Dedifferentiated amniotic fluid mesenchymal stem cell (primary cell): ENCODE measurements at regions not wholly inside any gene's neighbourhood (a gene's known extent, or its start where the extent isn't known, plus 50 kb on each side); places are given as distances from the start of the nearest gene placed in this dataset.

ENCODE experiments used
- DNase-seq: peaks from one replicate; pipeline ENCODE4 v3.0.0-alpha.2; 2016; ENCODE audit errors: extremely low spot score

DNA sequence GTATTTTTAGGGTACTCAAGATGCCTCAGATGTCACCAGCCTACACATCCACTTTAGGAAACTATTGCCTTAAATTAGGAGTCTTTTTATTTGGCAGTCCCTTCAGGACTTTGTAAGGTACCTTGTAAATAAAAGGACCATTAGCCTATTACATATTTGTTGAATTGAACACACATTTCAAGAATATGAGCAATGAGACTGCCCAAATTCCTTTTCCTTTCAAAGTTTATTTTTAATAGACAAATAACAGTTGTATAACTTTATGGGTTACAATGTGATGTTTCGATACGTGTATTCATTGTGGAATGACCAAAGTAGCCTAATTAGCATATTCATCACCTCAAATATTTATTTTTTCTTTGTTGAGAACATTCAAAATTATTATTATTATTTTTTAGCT is 176.7 kb upstream of the PDZRN3 start:
- no peak for DNase-seq

DNA sequence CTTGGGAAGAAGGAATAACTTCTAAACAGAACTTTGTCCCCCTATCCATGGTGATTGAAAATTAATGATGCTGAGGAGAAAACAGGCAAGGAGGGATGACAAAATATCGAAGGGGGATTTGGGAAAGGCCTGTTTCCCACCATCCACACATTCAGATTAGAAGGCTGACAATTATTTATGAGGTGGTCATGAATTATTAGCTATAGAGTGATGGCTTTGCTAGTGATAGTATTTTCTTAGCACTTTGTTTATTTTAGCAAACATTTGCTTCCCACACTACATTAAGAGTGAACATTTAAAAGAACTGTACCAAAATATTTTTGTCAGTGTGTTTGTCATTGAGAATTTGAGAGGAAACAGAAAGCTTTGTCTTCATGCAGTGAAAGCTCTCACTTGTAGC is 172.6 kb upstream of the PDZRN3 start:
- no peak for DNase-seq

DNA sequence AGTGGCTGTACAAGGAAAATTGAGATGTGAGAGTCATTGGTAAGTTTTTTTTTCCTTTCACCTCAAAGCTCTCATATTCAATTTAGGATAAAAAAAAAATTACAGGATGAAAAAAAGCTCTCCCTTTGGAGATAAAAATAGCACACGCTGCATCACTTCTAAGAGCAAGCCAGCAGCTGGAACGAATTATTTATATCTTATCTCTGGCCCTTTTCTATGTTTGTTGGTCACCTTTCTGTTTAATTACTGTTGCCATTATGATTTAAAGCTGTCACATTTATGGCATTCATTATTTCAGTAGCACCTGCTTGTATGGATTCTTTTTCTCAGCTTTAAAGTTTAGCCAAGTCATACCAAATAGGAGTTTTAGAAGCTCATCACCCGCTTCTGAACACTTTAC is 171.6 kb upstream of the PDZRN3 start:
- DNase-seq, result no peak

DNA sequence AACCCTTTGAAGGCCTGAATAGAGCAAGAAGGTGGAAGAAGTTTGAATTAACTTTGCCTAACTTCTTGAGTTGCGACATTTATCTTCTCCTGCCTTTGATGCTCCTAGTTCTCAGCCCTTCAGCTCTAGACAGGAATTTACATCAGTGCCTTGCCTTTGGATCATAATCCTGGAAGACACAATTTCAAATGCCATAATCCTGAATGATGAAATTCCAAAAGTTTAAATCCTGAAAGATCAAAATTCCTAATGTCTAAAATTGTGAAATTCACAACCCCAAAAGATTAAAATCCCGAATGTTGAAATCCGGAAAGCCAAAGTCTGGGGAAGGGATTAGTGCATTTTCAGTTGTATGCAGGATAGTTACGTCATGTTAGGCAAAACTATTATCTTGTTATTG is 166.6 kb upstream of the PDZRN3 start:
- no peak for DNase-seq

DNA sequence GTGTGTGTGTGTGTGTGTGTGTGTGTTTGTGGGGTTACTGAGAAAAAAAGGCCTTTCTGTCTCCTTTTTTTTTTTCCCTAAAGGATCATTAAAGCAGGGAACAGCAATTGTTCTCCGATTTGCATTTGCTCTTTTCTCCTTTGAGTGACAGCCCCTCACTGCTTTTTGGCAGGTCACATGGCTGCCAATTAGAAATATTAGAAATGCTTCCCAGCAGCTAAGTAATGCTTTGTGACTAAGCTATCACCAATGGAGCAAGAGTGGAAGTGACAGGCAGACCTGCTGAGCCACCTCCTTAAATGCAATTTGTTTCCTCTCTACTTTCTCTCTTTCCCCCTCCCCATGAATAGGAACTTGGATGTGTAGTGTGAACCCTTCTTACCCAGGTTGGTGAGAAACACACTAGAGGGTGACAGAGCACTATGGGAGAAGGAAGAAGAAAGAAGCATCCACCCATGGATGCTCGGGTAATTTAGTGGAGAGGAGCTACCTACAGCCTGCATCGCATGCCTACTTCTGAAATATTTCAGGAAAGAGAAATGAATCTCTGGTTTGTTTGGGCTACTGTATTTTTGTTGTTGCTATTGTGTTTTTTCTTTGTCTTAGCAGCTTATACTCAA is 165.2 kb upstream of the PDZRN3 start:
- DNase-seq, result no peak

DNA sequence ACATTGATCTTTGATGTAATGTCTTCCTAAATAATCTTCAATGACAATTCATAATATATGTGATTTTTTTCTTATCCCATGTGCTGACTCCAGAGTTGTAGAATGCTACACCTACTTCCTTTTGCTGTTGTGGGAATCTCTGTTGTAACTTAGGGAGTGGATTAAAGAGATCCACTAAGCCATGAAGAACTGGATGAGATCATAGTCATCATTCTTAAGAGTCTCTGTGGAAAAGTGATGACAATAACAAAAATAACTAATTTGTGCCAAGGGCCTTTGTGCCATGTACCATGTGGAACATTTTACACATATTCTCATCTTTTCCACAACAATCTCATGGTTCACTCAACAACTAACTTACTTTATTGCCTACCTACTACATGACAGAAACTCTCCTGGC is 162.9 kb upstream of the PDZRN3 start:
- no peak for DNase-seq

DNA sequence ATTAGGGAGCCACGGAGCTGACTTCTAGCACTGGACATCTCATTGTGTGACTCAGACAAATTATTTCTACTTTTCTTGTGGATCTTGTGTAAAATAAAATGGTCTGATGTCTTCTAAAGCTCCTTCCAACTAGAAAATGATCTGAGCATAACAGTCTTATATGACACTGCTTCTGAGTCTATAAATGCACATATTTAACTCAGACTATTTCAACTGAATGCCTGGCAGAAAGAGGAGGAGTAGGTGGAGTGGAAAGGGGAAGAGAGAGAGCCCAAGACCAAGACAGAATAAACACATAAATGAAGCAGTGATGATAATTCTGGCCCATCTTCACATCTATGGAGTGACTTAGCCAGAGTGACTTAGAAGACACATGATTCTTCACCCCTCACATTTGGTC is 162.3 kb upstream of the PDZRN3 start:
- DNase-seq, result no peak

DNA sequence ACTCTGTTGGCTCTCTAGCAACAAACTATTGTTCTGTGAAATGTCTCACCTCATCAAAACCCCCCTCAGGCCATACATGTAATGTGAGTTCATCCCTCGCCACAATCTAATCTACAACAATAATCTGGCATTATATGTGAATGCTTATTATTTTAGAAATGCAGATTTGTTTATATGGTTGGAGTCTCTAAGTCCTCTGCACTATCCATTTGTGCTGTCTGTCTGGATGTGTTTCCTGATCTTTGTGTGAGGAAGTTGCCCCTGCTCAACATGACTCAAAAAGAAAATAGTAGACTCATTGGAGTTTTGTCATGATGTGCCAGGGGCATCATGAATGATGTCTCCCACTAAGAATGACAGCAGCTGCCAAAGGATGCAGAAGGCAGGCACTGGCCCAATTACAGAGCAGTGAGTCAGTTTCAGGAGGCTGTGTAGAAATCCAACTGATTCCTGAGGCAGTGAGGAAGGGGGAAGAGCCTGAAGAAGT is 161.6 kb upstream of the PDZRN3 start:
- DNase-seq, result peak; percentile 94

DNA sequence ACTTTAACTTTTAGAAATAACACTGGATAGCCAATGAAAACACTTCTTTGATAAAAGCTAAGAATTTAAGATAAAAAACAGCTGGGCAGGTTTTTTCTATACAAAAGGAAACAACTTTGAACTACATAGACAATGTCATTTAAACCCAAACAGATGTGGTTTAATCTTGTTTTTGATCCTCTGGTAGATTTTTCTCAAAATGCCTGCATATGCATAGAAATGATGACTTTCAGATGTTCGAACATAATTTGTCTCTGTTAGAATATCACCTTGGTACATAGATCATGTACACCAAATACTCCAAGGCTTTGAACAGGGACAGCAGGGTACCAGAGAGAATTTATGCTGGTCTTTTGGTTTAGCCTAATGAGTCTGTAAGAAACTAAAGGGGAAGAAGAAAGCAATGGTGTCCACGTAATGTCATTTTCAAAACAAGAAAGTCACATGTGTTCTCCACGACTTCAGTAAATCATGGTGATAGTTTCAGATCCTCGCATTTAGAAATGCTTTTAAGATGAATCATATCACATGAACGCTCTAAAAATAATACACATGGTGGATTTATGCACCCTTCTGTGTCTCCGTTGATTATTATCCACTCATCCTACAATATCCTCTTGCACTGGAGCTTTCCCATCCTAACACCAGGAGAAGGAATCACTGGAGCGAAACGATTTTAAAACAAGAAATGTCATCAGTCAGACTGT is 160.1 kb upstream of the PDZRN3 start:
- DNase-seq, result no peak

DNA sequence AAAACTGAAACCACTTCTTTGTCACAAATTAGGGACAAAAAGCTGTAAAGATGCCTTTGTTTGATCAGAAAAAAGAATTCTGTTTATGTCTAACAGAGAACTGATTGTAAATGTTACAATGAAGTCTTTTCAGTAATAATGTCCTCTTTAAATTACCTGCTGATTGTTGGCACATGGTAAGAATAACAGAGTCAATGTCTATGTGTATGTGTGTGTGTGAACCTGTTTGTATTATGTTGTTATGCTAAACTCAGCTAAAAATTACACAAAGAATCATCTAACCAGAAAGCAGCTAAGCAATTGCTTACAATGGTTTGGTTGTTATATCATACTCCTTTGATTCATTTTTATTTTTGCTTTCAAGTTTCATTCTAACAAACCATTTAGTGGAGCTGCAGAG is 159.1 kb upstream of the PDZRN3 start:
- DNase-seq, result no peak

DNA sequence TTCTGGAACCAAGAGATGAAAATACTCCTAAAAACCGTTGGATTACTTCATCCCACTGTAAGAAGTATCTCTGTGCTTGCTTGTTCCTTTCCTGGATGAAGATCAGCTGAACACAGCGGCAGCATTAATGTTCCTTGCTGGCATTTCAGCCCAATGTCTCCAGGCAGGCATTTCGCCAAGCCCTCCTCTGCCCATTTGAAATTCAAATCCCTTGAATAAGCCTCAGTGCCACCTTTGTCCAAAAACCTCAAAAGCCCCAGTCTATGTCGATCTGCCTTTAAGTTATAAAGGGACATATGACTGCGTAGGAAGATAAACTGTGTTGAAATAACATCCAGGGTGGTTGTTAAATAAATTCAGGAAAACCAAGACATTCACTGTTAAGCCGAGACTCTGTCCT is 156.8 kb upstream of the PDZRN3 start:
- DNase-seq, result no peak

DNA sequence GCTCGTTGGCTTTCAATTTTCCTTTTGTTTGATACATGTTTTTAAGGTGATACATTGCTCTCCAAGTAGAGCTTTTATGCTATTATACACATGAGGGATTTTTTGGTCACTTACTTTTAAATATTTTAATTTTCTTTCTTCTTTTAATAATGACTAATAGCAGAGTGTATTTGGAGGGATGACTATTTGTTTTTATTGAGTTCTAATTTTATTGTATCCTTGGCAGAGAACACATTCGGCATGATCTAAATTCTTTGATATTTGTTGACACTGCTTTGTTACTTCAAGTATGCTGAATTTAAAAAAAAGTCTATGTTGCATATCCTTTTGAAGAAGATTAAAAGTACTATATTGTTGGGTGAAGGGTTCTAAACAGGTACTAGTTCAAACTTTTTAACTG is 149.9 kb upstream of the PDZRN3 start:
- no peak for DNase-seq

DNA sequence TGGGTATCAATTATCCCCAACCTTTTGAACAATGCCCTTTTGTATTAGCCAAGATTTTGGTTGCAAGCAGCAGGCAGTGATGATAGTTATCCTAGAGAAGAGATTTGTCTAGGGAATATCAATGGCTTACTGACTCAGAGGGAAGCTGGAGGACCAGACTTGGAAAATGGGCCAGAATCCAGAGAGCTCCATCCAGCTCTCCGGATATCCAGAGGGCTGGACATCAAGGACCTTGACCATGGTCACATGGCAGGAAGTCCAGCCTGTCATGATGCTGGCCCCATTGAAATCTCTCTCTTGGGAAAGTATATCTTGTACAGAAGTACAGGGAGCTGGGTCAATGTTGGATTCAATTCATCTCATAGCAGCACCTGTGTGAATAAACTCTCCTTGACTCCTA is 148.5 kb upstream of the PDZRN3 start:
- no peak for DNase-seq

DNA sequence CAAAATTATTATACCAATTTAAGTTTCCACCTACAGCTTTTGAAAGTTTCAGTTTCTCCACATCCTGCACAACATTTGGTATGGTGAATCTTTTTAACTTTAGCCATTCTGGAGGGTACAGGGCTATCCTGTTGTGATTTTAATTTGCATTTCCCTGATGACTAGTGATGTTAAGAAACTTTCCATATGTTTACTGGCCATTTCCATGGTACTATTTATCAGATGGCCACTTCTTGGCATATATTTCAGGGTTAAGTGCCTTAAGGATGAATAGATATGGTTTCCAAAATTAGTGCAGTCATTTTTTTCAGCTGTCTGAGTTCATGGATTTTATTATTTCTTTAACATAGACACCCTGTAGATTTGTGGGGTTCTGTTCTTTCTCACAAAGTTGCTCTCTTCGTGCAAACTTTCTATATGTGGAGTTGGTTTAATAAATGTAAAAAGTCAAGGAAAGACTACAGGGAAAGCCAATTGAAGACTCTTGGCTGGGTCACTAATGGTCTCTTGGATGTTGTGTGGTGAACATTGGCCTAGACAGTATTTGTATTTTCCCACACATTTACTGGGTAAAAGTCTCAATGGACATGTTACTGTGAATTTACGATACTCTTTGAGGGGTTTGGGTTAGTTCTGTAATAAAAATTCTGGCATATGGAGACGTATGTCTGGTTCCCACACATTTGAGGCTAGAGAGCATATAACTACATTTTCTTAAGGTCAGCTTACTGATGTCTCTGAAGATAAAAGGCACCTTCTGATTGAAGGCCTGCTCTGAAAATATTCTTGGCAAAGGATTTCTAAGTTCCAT is 147.5 kb upstream of the PDZRN3 start:
- no peak for DNase-seq

DNA sequence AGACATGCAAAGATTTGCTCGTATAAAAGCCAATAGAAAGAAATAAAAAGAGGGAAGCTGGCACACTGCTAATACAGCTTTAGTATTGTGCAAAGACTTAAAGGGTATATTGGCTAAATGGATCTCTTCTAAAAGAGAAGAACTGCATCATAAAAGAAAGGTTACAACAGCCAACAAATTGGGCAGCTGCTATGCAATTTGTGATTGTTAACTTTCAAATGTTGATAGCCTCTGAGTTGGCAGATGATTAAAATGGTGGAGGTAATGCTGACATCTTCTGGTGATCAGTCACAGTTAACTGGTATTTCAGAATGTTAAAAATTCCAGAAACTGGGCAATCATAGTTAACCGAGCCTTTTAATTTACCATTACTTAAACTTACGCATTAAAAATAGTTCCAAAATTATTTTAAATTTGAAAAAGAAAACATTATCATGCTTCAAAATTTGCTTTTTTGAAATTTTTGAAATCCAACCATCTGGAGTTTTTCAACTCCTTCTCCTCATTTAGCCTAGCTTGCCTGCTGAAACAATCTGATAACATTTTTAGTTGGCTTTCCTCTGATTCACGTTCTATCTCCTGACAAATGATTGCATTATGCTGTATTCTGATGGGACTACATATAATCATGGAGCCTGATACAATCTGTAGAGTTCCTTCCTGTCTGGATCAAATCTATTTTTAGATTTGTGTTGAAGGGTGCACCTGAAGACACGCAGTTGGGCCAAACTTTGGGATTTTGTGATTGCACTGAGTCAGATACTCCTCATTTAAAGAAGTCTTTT is 144.0 kb upstream of the PDZRN3 start:
- DNase-seq, result peak; percentile 27

DNA sequence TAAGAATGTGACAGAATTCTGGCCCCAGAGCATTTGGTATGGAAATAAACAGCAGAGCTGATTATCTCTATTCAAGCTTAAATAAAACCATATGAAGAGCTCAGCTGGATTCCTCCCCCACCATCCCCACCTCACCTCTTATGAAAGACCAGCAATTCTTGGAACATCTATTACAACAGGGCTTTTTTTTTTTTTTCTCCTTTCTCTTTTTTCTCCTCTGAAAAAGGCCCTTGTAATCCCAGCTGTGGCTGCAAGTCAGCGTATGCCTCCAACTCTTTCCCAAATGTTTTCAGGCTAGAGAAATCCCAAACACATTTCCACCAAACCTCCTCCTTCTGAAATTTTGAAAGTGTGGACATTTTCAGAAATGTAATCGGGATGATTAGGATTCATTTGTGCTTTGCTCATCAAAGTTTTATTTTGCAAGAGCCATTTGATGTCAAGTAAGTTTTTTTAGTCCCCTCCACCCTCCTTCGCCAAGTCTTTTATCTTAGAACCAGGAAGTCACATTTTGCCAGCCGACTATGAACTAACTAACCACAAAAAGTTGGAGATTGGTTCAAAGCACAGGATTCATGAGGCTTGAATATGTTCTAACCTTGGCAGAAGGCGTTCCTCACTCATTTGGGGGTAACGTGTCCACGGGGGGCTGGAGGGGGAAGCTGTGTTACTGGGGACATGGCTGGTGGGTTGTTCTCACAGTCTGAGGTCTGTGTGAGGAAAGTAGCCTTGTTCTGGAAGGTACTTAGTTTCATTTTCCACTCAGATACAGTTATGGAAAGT is 142.0 kb upstream of the PDZRN3 start:
- DNase-seq, result peak; percentile 87

DNA sequence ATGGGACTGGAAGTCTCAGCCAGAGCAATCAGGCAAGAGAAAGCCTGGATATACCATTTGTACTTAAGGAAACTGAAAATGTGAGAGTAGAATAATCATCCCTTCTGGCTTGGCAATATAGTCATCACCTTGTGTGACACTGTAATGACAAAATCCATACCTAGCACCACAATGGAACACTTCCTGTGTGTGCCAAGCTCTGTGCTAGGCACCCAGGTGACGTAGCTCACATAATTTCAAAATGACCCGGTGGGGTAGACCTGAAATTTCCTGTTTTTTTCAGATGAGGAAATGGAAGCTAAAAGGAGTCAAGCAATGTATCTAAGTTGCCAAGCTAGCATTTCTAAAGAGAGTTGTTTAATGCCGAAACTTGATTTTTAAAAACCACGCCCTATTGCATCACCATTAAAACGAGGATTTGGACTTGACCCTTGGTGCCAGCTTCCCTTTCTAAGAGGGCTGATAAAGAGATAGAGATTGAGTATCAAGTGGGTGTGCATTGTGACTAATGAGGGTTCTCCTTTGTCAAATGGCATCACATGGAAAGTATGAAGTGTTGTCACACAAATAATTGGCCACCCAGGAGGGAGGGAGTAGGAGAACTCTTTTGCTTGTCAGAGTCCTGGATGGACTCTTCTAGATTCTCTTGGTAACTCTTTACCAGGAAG is 141.3 kb upstream of the PDZRN3 start:
- no peak for DNase-seq

DNA sequence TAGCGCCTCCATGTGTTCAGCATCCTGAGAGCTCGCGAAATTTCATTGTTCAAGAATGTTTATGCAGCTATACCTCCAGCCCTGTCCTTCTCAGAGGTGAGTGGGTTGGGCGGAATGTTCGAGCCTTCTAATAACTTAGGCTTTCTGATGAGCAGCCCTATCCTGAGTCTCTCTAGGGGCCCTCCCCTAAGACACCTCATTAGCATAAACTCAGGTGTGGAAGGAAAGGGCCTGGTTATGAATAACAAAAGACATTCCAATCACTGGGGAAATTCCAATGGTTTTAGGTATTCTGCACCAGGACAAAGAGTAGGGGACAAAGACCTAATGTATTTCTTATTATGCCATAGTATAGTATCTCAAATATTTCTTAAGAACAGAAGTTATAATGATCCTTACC is 138.1 kb upstream of the PDZRN3 start:
- DNase-seq, result no peak

DNA sequence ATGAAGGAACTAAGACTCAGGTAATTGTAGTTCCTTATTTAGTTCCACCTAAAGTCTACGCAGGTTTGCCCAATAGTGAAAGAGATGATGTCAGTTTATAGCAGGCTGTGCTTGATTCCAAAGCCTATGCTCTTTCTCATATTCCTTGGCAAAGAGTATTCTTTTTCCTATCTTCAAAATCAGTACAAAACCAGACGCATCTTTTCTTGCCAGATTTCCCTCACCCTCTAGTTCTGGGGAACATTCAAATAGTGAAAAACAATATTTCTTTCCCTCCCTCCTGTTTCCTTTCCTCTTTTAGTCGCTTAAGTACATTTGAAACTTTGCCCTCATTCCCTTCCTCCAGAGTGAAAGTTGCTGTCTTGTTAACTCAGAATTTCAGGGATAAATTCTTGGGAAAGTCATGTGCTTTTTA is 134.6 kb upstream of the PDZRN3 start:
- DNase-seq, result no peak

DNA sequence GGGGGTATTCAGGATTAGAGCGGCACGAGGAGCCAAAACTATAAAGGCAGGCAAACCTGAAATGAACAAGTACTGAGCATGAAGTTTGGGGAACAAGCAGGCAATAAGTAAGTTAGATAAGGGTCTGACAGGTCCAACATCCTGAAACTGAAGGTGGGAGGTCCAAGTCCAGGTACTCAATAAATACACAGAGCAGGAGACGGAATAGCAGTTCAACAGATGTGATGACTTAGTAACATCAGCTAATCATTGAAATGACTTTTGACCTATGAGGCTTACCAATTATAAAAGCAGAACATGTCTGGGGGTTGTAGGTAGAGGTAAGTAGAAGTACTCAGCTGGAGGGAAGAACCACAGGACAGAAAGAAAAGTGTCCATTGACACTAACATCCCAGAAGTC is 132.8 kb upstream of the PDZRN3 start:
- no peak for DNase-seq

DNA sequence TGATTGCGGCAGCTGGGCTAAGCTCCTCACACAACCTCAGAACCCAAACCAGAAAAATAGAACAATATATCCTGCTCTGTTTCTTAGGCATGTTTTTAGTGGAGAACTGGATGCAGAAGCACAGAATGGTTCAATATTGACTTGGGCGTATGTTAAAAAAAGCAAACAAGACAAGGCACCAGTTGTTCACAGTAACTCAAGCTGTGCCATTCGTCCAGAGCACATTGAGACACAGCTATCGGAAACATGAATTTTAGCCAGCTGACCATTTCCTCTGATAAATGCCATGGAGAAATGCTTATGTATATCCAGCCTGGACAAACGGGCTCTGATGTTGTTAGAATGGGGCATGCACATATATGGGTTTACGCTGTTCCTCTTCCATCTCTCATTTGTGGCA is 129.2 kb upstream of the PDZRN3 start:
- DNase-seq, result no peak
